Peyer's patch (tissue), 4 donors: ENCODE measurements at regions not wholly inside any gene's neighbourhood (a gene's known extent, or its start where the extent isn't known, plus 50 kb on each side); places are given as distances from the start of the nearest gene placed in this dataset.

ENCODE experiments used
- CTCF ChIP-seq, 6 experiments: fragments of 450-650 bp in 4 of 6; fragments of 200-600 bp in 2 of 6; sonication (generic) in 1 of 6; IDR thresholded peaks; one replicate each; pipeline ENCODE4 v1.5.1; 2017 to 2019; ENCODE audit warnings: antibody characterized with exemption in 6 of 6, mild to moderate bottlenecking in 3 of 6, moderate library complexity in 1 of 6
- POLR2A ChIP-seq, 2 donors: fragments of 450-650 bp; IDR thresholded peaks; one replicate each; pipeline ENCODE4 v1.5.1; 2017; ENCODE audit warnings: antibody characterized with exemption in 2 of 2, mild to moderate bottlenecking in 2 of 2, moderate library complexity in 2 of 2

DNA sequence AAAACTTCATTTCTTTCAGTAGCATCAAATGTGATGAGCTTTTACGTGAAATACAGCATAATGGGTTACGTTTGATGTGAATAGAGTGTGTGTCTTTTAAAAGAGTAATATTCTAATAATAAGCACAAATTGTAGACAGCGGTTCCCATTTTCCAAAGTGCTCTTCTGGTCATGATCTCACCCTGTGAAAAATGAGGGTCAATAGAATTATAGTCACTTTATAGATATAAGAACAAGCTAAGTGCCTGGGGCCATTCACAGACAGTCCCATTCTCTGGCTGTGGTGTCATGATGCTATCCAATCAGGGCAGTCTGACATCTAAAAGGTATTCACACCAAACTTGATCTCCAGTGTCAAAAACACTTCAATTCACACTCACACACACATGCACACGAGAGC lies 830.8 kb upstream of the AUTS2 start:
- TF ChIP-seq CTCF (IDR thresholded peaks at IDR 0.05) (no peak), POLR2A (IDR thresholded peaks at IDR 0.05) (no peak)
